IMR-90 (cell line): ENCODE measurements at regions not wholly inside any gene's neighbourhood (a gene's known extent, or its start where the extent isn't known, plus 50 kb on each side); places are given as distances from the start of the nearest gene placed in this dataset.

Source experiments
- ATAC-seq: fragments of 200-7000 bp; cut with Tn5 transposase; 2 replicates; pipeline ENCODE4 v1.9.1; 2020; ENCODE audit warnings: low read depth, mild to moderate bottlenecking, moderate library complexity
- BruUV-seq: library from RNA; stranded (reverse); fragments of 400-500 nt; replicated peaks from 2 replicates; lab custom pipeline; 2021; lab: Mats Ljungman, UMichigan
- CTCF ChIA-PET: fragments of 300-600 bp; formaldehyde crosslinking; extraction: SDS; loops from one replicate; lab custom pipeline; 2021; ENCODE audit warnings: antibody characterized with exemption; lab: Yijun Ruan, JAX
- POLR2A ChIA-PET: fragments of 300-600 bp; sonication (Branson Sonifier 250); formaldehyde crosslinking; loops from one replicate; lab custom pipeline; 2022; ENCODE audit warnings: antibody characterized with exemption; ENCODE audit not compliant: unreplicated experiment; lab: Charles Lee
- DNase-seq: peaks from one replicate; pipeline ENCODE4 v3.0.0; 2013
- H2AFZ ChIP-seq: replicated peaks from 2 replicates; pipeline ENCODE3; 2013; ENCODE audit warnings: low read length, mild to moderate bottlenecking; ENCODE audit not compliant: poor library complexity
- H2AK5ac ChIP-seq: 2 replicates; pipeline ENCODE4 v1.6.1; 2013; ENCODE audit warnings: low read depth, low read length, inconsistent platforms
- H2AK9ac ChIP-seq: replicated peaks from 2 replicates; pipeline ENCODE3; 2013; ENCODE audit warnings: mild to moderate bottlenecking, low read depth, low read length, moderate library complexity; ENCODE audit not compliant: poor library complexity
- H2BK120ac ChIP-seq: 2 replicates; pipeline ENCODE4 v1.6.1; 2013; ENCODE audit warnings: low read depth, low read length, inconsistent platforms
- H2BK15ac ChIP-seq: 3 replicates; pipeline ENCODE4 v1.6.1; 2013; ENCODE audit warnings: low read depth, low read length, inconsistent platforms
- H2BK20ac ChIP-seq: 2 replicates; pipeline ENCODE4 v1.6.1; 2013; ENCODE audit warnings: low read depth, mild to moderate bottlenecking, inconsistent platforms, low read length, moderate library complexity
- H2BK5ac ChIP-seq: 2 replicates; pipeline ENCODE4 v1.6.1; 2013; ENCODE audit warnings: mild to moderate bottlenecking, low read depth, low read length, inconsistent platforms; ENCODE audit not compliant: poor library complexity, severe bottlenecking
- H3K14ac ChIP-seq: replicated peaks from 2 replicates; pipeline ENCODE4 v1.6.1; 2013; ENCODE audit warnings: low read depth, low read length, inconsistent platforms
- H3K18ac ChIP-seq: 2 replicates; pipeline ENCODE4 v1.6.1; 2013; ENCODE audit warnings: low read depth, low read length, control low read depth
- H3K23ac ChIP-seq: 2 replicates; pipeline ENCODE4 v1.6.1; 2013; ENCODE audit warnings: low read depth, low read length, inconsistent platforms
- H3K27ac ChIP-seq: 2 replicates; pipeline ENCODE4 v1.5.1; 2013; ENCODE audit warnings: mild to moderate bottlenecking, control low read depth, low read length; ENCODE audit not compliant: insufficient read depth
- H3K27me3 ChIP-seq: 2 replicates; pipeline ENCODE4 v1.6.1; 2013; ENCODE audit warnings: low read length; ENCODE audit not compliant: control insufficient read depth, insufficient read depth
- H3K36me3 ChIP-seq: 2 replicates; pipeline ENCODE4 v1.6.1; 2013; ENCODE audit warnings: low read length, mixed read lengths; ENCODE audit not compliant: control insufficient read depth, insufficient read depth
- H3K4ac ChIP-seq: 2 replicates; pipeline ENCODE4 v1.6.1; 2013; ENCODE audit warnings: low read depth, low read length, inconsistent platforms
- H3K4me1 ChIP-seq: 2 replicates; pipeline ENCODE4 v1.6.1; 2013; ENCODE audit warnings: low read length, mixed read lengths; ENCODE audit not compliant: control insufficient read depth, insufficient read depth
- H3K4me2 ChIP-seq: 2 replicates; pipeline ENCODE4 v1.6.1; 2013; ENCODE audit warnings: low read depth, mild to moderate bottlenecking, control low read depth, low read length, moderate library complexity
- H3K4me3 ChIP-seq: 2 replicates; pipeline ENCODE4 v1.5.1; 2013; ENCODE audit warnings: low read depth, mild to moderate bottlenecking, control low read depth, low read length, moderate library complexity; ENCODE audit not compliant: insufficient read depth
- H3K56ac ChIP-seq: 2 replicates; pipeline ENCODE4 v1.6.1; 2013; ENCODE audit warnings: low read length, inconsistent platforms; ENCODE audit not compliant: insufficient read depth; ENCODE audit errors: extremely low read depth
- H3K79me1 ChIP-seq, 2 experiments: 2 replicates each; pipeline ENCODE4 v1.6.1; 2013; ENCODE audit warnings: low read length in 2 of 2, inconsistent platforms in 1 of 2, low read depth in 1 of 2
- H3K9ac ChIP-seq: 2 replicates; pipeline ENCODE4 v1.6.1; 2013; ENCODE audit warnings: low read depth, low read length, control low read depth
- H3K9me1 ChIP-seq: 2 replicates; pipeline ENCODE4 v1.6.1; 2013; ENCODE audit warnings: low read length, inconsistent platforms; ENCODE audit not compliant: insufficient read depth
- H3K9me3 ChIP-seq: 2 replicates; pipeline ENCODE4 v1.6.1; 2013; ENCODE audit warnings: low read length; ENCODE audit not compliant: control insufficient read depth, insufficient read depth
- H4K20me1 ChIP-seq: 2 replicates; pipeline ENCODE4 v1.6.1; 2013; ENCODE audit warnings: low read length, inconsistent platforms; ENCODE audit not compliant: insufficient read depth
- H4K5ac ChIP-seq: 2 replicates; pipeline ENCODE4 v1.6.1; 2013; ENCODE audit warnings: mild to moderate bottlenecking, low read depth, low read length, control low read depth
- H4K8ac ChIP-seq, 2 experiments: 2 replicates each; pipeline ENCODE4 v1.6.1; 2013; ENCODE audit warnings: low read depth in 2 of 2, low read length in 2 of 2, control low read depth in 1 of 2, inconsistent platforms in 1 of 2
- H4K91ac ChIP-seq: 2 replicates; pipeline ENCODE4 v1.6.1; 2013; ENCODE audit warnings: low read depth, low read length, inconsistent platforms; ENCODE audit not compliant: insufficient read depth
- BHLHE40 ChIP-seq: fragments of 150-350 bp; IDR thresholded peaks from 2 replicates; pipeline ENCODE4 v1.6.1; 2016; ENCODE audit warnings: mild to moderate bottlenecking, low read depth, low read length
- CEBPB ChIP-seq: IDR thresholded peaks from 2 replicates; pipeline ENCODE4 v1.6.1; 2012; ENCODE audit warnings: low read depth, low read length, improper control_type of control experiment
- CHD1 ChIP-seq: IDR thresholded peaks from 2 replicates; pipeline ENCODE4 v1.6.1; 2012; ENCODE audit warnings: low read depth, low read length, improper control_type of control experiment
- CTCF ChIP-seq: conservative IDR thresholded peaks from 2 replicates; pipeline ENCODE4 v1.5.1; 2012; ENCODE audit warnings: mild to moderate bottlenecking, low read depth, low read length, improper control_type of control experiment
- FOS ChIP-seq: fragments of 150-350 bp; IDR thresholded peaks from 2 replicates; pipeline ENCODE4 v1.6.1; 2016; ENCODE audit warnings: low read depth, low read length
- MAFK ChIP-seq: IDR thresholded peaks from 2 replicates; pipeline ENCODE4 v1.6.1; 2012; ENCODE audit warnings: low read depth, low read length, improper control_type of control experiment
- MAZ ChIP-seq: IDR thresholded peaks from 2 replicates; pipeline ENCODE4 v1.6.1; 2012; ENCODE audit warnings: low read depth, mild to moderate bottlenecking, low read length, improper control_type of control experiment, moderate library complexity, borderline replicate concordance
- MXI1 ChIP-seq: IDR thresholded peaks from 2 replicates; pipeline ENCODE4 v1.6.1; 2012; ENCODE audit warnings: low read depth, mild to moderate bottlenecking, low read length, moderate library complexity, borderline replicate concordance
- NFE2L2 ChIP-seq: fragments of 150-350 bp; IDR thresholded peaks from 2 replicates; pipeline ENCODE4 v1.6.1; 2016; ENCODE audit warnings: low read depth, mild to moderate bottlenecking, low read length
- POLR2A ChIP-seq: IDR thresholded peaks from 2 replicates; pipeline ENCODE4 v1.6.1; 2012; ENCODE audit warnings: mild to moderate bottlenecking, low read depth, low read length
- RAD21 ChIP-seq: IDR thresholded peaks from 2 replicates; pipeline ENCODE4 v1.6.1; 2012; ENCODE audit warnings: low read length, improper control_type of control experiment
- RCOR1 ChIP-seq: IDR thresholded peaks from 2 replicates; pipeline ENCODE4 v1.6.1; 2012; ENCODE audit warnings: mild to moderate bottlenecking, low read length, improper control_type of control experiment; ENCODE audit not compliant: insufficient replicate concordance
- RFX5 ChIP-seq: IDR thresholded peaks from 2 replicates; pipeline ENCODE4 v1.8.0; 2012; ENCODE audit warnings: low read depth, mild to moderate bottlenecking, low read length, moderate library complexity
- SMC3 ChIP-seq: fragments of 150-350 bp; IDR thresholded peaks from 2 replicates; pipeline ENCODE4 v1.6.1; 2016; ENCODE audit warnings: low read depth, mild to moderate bottlenecking, antibody characterized with exemption, low read length, moderate library complexity
- WGBS, 2 experiments: methylation state at CpG; one replicate each; pipeline versions ENCODE4 v1.1.5 to v1.1.7; 2013; ENCODE audit warnings: missing lambda C conversion rate in 2 of 2; ENCODE audit not compliant: insufficient read length in 1 of 2; ENCODE audit errors: extremely low coverage in 2 of 2; 5-methylcytosine and 5-hydroxymethylcytosine counted together
- dilution Hi-C: fragments of 300-500 bp; cut with HindIII; formaldehyde crosslinking; loops from one replicate; pipeline ENCODE4 v1.14.3; 2018; ENCODE audit warnings: low sequenced_read_pairs; ENCODE audit not compliant: unreplicated experiment
- in situ Hi-C: fragments of 300-500 bp; cut with MboI; formaldehyde crosslinking; loops from 3 replicates; pipeline ENCODE4 v1.14.3; 2019; ENCODE audit warnings: low sequenced_read_pairs, inconsistent platforms, mixed read lengths
- intact Hi-C: fragments of 100-400 bp; cut with micrococcal nuclease; formaldehyde crosslinking; loops from 2 replicates; pipeline ENCODE4 v1.10.0; 2022
- TF ChIP-seq, protein P1 (sequence below): fragments of 150-350 bp; IDR thresholded peaks from 2 replicates; pipeline ENCODE4 v1.6.1; 2017; ENCODE audit warnings: mild to moderate bottlenecking, antibody characterized with exemption, low read length, low read depth
- TF ChIP-seq, protein P2 (sequence below): fragments of 150-350 bp; IDR thresholded peaks from 2 replicates; pipeline ENCODE4 v1.6.1; 2016; ENCODE audit warnings: low read depth, mild to moderate bottlenecking, low read length, moderate library complexity, borderline replicate concordance

DNA sequence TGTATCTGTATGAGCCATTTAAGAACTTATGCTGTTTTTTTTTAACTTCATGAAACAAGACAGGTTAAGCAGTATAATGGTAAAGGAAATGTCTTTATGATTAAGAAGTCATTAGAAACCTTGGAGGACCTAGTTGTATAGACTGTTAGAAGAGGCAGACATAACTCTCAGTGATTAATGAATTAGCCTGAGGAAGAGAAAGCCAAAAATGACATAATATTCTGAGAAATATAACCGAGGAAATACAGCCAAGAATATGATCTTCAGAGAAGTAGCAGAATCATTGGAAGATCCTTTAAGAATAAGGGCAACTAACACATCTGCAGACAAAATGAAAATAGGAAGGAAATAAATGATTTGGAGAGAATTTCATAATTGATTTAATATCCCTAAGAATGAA is 738.1 kb upstream of the NCAM2 start:
- no CpG with 5 or more reads among the region's 1 CpG for WGBS, 2 experiments
- H3K9me3 ChIP-seq, result peaks cover 4% of the 10 kb centered on the region; the same call in 1 of the 2 replicates
- H3K36me3 ChIP-seq, result no peaks in the 10 kb centered on the region
- no TSS peak for BruUV-seq
- no peak overlapping the region for H2AFZ ChIP-seq
- no peak overlapping the region for H2AK5ac ChIP-seq
- H3K18ac ChIP-seq, result no peak overlapping the region
- no peaks in the 10 kb centered on the region for H3K9me1 ChIP-seq
- DNase-seq, result no peak
- H3K4me3 ChIP-seq, result no peak overlapping the region
- no peak overlapping the region for H4K91ac ChIP-seq
- no peak overlapping the region for H3K14ac ChIP-seq
- no peak overlapping the region for H2BK20ac ChIP-seq
- H2BK5ac ChIP-seq, result no peak overlapping the region
- H4K5ac ChIP-seq, result no peak overlapping the region
- H3K4ac ChIP-seq, result no peak overlapping the region
- H3K79me1 ChIP-seq, result no peaks in the 10 kb centered on the region
- H3K27me3 ChIP-seq, result no peaks in the 10 kb centered on the region
- in situ Hi-C loops (no loop called here), dilution Hi-C loops (no loop called here), intact Hi-C loops (no loop called here)
- H3K23ac ChIP-seq, result no peak overlapping the region
- H2BK15ac ChIP-seq, result no peak overlapping the region
- no peak overlapping the region for H3K9ac ChIP-seq
- H3K4me1 ChIP-seq, result no peaks in the 10 kb centered on the region
- no peak overlapping the region for H3K56ac ChIP-seq
- no peaks in the 10 kb centered on the region for H4K20me1 ChIP-seq
- no peak overlapping the region for H2BK120ac ChIP-seq
- TF ChIP-seq POLR2A, result no peak
- TF ChIP-seq, protein P1, sequence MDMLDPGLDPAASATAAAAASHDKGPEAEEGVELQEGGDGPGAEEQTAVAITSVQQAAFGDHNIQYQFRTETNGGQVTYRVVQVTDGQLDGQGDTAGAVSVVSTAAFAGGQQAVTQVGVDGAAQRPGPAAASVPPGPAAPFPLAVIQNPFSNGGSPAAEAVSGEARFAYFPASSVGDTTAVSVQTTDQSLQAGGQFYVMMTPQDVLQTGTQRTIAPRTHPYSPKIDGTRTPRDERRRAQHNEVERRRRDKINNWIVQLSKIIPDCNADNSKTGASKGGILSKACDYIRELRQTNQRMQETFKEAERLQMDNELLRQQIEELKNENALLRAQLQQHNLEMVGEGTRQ, result no peak
- TF ChIP-seq CTCF, result no peak
- TF ChIP-seq BHLHE40, result no peak
- TF ChIP-seq CEBPB, result no peak
- TF ChIP-seq NFE2L2, result no peak
- TF ChIP-seq, protein P2, sequence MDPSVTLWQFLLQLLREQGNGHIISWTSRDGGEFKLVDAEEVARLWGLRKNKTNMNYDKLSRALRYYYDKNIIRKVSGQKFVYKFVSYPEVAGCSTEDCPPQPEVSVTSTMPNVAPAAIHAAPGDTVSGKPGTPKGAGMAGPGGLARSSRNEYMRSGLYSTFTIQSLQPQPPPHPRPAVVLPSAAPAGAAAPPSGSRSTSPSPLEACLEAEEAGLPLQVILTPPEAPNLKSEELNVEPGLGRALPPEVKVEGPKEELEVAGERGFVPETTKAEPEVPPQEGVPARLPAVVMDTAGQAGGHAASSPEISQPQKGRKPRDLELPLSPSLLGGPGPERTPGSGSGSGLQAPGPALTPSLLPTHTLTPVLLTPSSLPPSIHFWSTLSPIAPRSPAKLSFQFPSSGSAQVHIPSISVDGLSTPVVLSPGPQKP, result no peak
- TF ChIP-seq RCOR1, result no peak
- no peak for TF ChIP-seq FOS
- TF ChIP-seq MAFK, result no peak
- no peak for TF ChIP-seq CHD1
- no peak for TF ChIP-seq RAD21
- TF ChIP-seq MXI1, result no peak
- no peak for TF ChIP-seq MAZ
- TF ChIP-seq SMC3, result no peak
- TF ChIP-seq RFX5, result no peak
- no peak overlapping the region for H4K8ac ChIP-seq
- no peak overlapping the region for H3K4me2 ChIP-seq
- no peak overlapping the region for H2AK9ac ChIP-seq
- ChIA-PET POLR2A (interaction anchor here (0.6 kb wide), 1 partner anchor 16 kb away, joined by 3 read pairs; no protein-coding TSS in a partner anchor), CTCF (no interaction called here)
- no peak overlapping the region for H3K27ac ChIP-seq
- ATAC-seq, result no peak
